Muscle of arm (tissue), 1 donor: ENCODE measurements at regions not wholly inside any gene's neighbourhood (a gene's known extent, or its start where the extent isn't known, plus 50 kb on each side); places are given as distances from the start of the nearest gene placed in this dataset.

Experiments used
- DNase-seq: peaks from one replicate; pipeline ENCODE4 v3.0.0-alpha.2; 2013

GRCh38 chr3:161444694-161445077 is 51.9 kb upstream of the OTOL1 start:
- no peak for DNase-seq

DNA sequence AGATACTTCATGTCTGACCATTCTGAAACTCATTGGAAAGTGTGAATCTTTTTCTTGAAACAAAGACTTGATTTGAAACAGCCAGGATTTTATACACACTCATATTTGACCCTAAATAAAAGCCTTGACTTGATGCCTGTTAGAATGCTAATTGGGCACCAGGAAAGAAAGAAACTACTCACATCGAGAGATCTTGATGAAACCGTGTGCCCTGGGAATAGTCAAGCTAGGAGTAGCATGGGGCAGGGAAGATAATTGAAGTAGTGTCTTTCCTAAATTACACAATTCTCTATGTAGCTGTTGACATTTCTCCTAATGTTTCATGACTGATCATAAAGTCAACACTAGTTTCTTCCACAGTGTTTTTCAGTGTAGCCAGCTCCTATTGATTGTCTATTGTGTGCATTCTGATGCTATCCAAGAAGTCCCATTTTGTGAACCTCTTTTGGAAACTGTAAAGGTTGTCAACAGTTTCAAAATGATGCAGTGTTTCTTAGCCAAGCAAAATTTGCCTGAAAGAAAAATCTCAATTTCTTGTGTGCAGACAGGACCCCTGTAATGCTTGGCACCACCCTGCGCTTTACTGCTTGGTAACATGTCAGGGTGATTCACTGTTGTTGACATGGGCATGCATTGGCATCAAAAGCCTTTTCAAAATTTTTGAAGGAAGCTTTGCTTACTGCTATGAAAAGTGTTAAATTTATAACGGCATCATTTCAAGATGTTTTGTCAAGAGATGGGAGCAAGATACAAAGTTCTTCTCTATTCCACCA is 52.5 kb upstream of the OTOL1 start:
- no peak for DNase-seq

DNA sequence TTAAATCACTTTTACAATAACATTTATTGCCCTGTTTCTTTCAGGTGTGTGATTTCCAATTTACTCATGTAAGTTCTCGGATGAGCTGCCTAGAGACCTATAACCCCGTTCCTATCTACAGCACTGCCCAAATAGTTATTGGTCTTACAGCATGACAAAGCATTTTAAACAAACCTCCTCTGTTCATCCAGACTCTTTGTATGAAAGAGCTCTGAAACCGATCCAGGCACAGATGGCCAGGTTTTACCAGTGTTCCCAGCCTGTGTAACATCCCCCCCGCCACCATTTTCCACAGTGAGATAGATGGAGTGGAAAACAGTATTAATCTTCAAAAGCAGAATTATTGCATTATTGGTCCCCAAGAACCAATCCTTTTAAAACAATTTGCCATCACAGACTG is 59.0 kb upstream of the SPTSSB start:
- no peak for DNase-seq

DNA sequence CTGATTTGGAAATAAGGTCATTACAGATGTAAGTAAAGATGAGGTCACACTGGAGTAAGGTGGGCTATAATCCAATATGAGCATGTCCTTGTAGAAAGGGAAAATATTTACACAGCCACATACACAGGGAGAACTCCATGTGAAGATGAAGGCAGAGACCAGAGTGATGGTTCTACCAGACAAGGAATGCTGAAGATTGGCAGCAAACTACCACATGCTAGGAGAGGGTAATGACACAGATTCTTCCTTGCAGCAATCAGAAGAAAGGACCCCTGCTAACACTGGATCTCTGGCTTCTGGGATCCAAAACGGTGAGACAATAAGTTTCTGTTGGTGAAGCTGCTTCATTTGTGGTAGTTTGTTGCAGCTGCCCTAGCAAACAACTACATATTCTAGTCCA is 56.0 kb upstream of the SPTSSB start:
- DNase-seq: no peak

DNA sequence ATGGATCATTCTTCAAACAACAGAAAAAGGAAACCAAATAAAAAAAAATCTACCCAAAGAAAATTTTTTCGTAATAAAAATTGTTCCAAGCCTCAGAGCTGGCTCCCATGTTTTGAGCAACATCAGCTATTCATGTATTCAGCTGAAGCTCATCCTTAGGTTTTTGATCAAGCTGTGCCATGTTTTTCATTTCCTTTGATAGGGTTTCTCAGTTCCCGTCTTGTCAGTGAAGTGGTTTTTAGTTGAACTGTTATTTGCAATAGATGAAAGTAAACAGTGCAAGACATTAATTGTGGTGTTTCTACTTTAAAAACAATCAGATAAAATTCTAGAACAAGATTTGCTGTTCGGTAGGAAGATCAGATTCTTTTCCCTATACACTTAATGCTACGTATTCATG is 55.4 kb upstream of the SPTSSB start:
- DNase-seq: no peak

- peak; percentile 46 for DNase-seq
Observed at GRCh38 chr3:161423911-161424522, 52.7 kb upstream of the SPTSSB start.

DNA sequence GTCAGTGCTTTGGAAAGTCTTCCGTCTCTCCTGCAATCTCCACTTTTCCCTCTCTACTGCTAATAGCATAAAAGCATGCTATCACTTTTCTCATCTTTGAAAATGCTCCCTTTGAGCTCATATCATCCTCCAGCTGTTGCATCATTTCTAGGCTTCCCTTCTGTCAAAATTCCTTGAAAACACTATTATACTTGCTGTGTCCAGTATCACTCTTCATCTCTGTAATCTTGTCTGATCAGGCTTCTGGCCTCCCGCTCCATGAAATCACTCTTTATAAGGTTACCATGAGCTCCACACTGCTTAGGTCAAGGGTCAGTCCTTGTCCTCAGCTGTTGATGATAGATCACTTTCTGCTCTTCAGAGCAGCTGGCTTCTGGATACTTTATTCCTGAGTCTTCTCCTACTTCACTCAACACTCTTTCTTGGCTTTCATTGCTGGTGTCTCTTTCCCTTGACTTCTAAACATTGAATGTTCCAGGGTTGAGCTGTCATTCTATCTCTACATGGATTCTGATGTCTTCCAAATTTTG is 50.9 kb upstream of the SPTSSB start:
- DNase-seq: no peak
